Parathyroid adenoma (tissue), 2 donors: ENCODE measurements at regions not wholly inside any gene's neighbourhood (a gene's known extent, or its start where the extent isn't known, plus 50 kb on each side); places are given as distances from the start of the nearest gene placed in this dataset.

ENCODE experiments used
- H2AFZ ChIP-seq: fragments of 300-600 bp; sonication (generic); one replicate; pipeline ENCODE4 v1.7.0; 2017; ENCODE audit warnings: antibody characterized with exemption, mild to moderate bottlenecking
- H3K27ac ChIP-seq: fragments of 300-600 bp; sonication (generic); one replicate; pipeline ENCODE4 v1.7.0; 2017
- H3K27me3 ChIP-seq: fragments of 300-600 bp; sonication (generic); one replicate; pipeline ENCODE4 v1.7.0; 2017; ENCODE audit warnings: low read length; ENCODE audit not compliant: control insufficient read depth, insufficient read depth
- H3K36me3 ChIP-seq: fragments of 300-600 bp; sonication (generic); one replicate; pipeline ENCODE4 v1.7.0; 2017; ENCODE audit warnings: low read length; ENCODE audit not compliant: control insufficient read depth, insufficient read depth
- H3K4me1 ChIP-seq: fragments of 300-600 bp; sonication (generic); one replicate; pipeline ENCODE4 v1.7.0; 2017; ENCODE audit warnings: control low read depth
- H3K4me2 ChIP-seq: fragments of 300-600 bp; sonication (generic); one replicate; pipeline ENCODE4 v1.7.0; 2017; ENCODE audit warnings: low read length
- H3K4me3 ChIP-seq: fragments of 300-600 bp; sonication (generic); one replicate; pipeline ENCODE4 v1.7.0; 2017; ENCODE audit warnings: low read depth, low read length
- H3K79me2 ChIP-seq: fragments of 300-600 bp; sonication (generic); one replicate; pipeline ENCODE4 v1.7.0; 2017; ENCODE audit warnings: control low read depth
- H3K9ac ChIP-seq: fragments of 300-600 bp; sonication (generic); one replicate; pipeline ENCODE4 v1.7.0; 2017; ENCODE audit warnings: mild to moderate bottlenecking
- H3K9me3 ChIP-seq: fragments of 300-600 bp; sonication (generic); one replicate; pipeline ENCODE4 v1.7.0; 2017; ENCODE audit warnings: low read length; ENCODE audit not compliant: control insufficient read depth
- CTCF ChIP-seq: fragments of 300-600 bp; sonication (generic); IDR thresholded peaks from one replicate; pipeline ENCODE4 v1.7.0; 2017; ENCODE audit warnings: antibody characterized with exemption, mild to moderate bottlenecking
- donor health status: primary hyperparathyroidism.

DNA sequence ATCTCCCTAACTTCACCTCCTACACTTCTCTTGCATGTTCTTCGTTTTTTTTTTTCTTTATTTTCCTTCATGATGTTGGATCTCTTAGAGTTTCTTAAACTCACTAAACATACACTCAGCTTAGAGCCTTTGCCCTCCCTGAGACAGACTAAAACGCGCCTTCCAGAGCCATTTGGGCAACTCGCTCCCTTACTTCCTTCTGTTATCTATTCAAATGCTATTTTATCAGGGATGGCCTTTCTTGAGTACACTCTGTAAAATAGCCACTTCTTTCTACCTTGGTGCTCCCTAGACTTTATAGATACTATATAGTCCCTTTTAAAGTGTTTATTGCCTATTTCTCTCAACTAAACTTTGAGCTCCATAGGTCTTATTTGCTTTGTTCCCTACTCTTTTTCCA lies 598.2 kb upstream of the NECTIN3 start:
- H3K9me3 ChIP-seq, result no peaks in the 10 kb centered on the region
- TF ChIP-seq CTCF, result no peak
- no peak overlapping the region for H3K9ac ChIP-seq
- H3K36me3 ChIP-seq, result no peaks in the 10 kb centered on the region
- no peaks in the 10 kb centered on the region for H3K27me3 ChIP-seq
- H3K27ac ChIP-seq, result no peak overlapping the region
- H3K4me2 ChIP-seq, result no peak overlapping the region
- H2AFZ ChIP-seq, result no peak overlapping the region
- H3K4me3 ChIP-seq, result no peak overlapping the region
- no peaks in the 10 kb centered on the region for H3K4me1 ChIP-seq
- no peaks in the 10 kb centered on the region for H3K79me2 ChIP-seq

DNA sequence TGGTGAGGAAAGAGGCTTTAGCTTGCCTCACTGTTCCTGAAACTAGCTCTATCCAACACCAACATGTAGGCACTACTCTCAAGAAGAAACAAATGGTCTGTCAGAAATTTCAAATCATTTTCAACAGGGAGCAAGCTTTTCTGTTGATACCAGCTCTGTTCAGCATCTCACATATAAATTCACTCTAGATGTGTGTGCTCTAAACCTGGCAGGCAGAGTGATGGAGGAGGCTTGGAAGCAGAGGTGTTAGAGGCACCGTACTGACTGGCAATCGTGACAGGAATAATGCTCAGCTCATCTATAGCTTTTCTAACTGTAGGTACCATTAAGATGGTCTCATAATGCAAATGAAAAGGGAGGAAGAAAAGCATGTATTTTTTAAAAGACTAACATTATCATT lies 597.2 kb upstream of the NECTIN3 start:
- Histone ChIP-seq H3K4me1 (no peaks in the 10 kb centered on the region), H3K27me3 (no peaks in the 10 kb centered on the region), H2AFZ (no peak overlapping the region), H3K79me2 (no peaks in the 10 kb centered on the region), H3K9me3 (no peaks in the 10 kb centered on the region), H3K4me2 (no peak overlapping the region), H3K36me3 (no peaks in the 10 kb centered on the region), H3K27ac (no peak overlapping the region), H3K9ac (no peak overlapping the region), H3K4me3 (no peak overlapping the region)
- no peak for TF ChIP-seq CTCF

DNA sequence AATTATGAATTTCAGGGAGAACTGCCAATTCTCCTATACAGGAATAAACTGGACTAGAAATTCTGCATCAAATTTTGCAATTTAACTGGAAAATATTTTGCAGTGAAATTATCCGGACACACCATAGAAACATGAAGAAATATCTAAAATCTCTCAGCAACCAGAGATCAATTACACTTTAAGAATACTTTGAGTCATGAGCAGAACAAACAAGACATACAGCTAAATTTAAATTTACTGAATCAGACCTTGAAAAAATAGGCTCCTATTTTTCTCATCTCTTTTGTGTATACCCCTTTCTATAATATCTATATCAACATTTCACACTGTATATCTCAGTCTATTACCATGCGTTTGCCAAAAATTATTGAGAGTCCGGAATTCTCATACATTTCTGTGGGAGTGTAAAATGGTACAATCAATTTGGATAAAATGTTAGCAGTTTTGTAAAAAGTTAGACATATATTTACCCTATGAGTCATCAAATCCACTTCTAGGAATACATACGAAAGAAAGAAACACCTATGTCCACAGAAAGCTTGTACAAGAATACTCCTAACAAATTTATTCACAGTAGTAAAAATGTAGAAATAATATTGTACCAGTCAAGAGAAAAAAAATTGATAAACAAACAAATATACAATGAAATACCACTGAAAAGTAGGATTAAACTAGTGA lies 593.1 kb upstream of the NECTIN3 start:
- Histone ChIP-seq H3K4me1 (no peaks in the 10 kb centered on the region), H3K9ac (no peak overlapping the region), H3K9me3 (no peaks in the 10 kb centered on the region), H3K27ac (no peak overlapping the region), H3K79me2 (no peaks in the 10 kb centered on the region), H3K27me3 (no peaks in the 10 kb centered on the region), H3K36me3 (no peaks in the 10 kb centered on the region), H3K4me2 (no peak overlapping the region), H3K4me3 (no peak overlapping the region), H2AFZ (no peak overlapping the region)
- no peak for TF ChIP-seq CTCF

DNA sequence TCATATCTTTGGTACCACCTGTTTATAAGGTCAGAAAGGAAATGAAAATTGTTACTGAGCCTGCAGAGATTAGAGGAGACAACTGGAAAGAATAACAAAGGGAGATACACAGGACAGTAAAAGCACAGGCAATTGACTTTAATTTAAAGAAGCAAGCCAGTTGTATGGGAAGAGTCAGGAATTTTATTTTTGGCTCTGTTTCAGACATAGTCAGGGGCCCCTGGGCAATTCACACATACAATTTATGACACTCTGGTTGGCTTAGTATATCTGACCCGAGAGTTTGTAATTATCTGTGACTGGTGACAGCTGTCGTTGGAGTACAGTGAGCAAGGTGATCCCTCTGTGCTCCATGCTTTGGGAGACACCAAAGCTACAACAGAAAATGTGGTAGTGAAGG lies 591.9 kb upstream of the NECTIN3 start:
- no peak for TF ChIP-seq CTCF

GRCh38 chr3:110485389-110485788 lies 586.2 kb upstream of the NECTIN3 start:
- Histone ChIP-seq H3K4me1 (no peaks in the 10 kb centered on the region), H2AFZ (no peak overlapping the region), H3K4me2 (no peak overlapping the region), H3K9me3 (no peaks in the 10 kb centered on the region), H3K79me2 (no peaks in the 10 kb centered on the region), H3K4me3 (no peak overlapping the region), H3K9ac (no peak overlapping the region), H3K27ac (no peak overlapping the region), H3K36me3 (no peaks in the 10 kb centered on the region), H3K27me3 (no peaks in the 10 kb centered on the region)
- TF ChIP-seq CTCF, result no peak

More for the DNA sequence above, 591.9 kb upstream of the NECTIN3 start:
- Histone ChIP-seq H3K79me2 (no peaks in the 10 kb centered on the region), H3K4me2 (no peak overlapping the region), H3K9ac (no peak overlapping the region), H3K36me3 (no peaks in the 10 kb centered on the region), H3K4me1 (no peaks in the 10 kb centered on the region), H3K27me3 (no peaks in the 10 kb centered on the region), H3K9me3 (no peaks in the 10 kb centered on the region), H3K27ac (no peak overlapping the region), H3K4me3 (no peak overlapping the region), H2AFZ (no peak overlapping the region)
